CD14-positive monocyte (primary cell): ENCODE measurements at regions not wholly inside any gene's neighbourhood (a gene's known extent, or its start where the extent isn't known, plus 50 kb on each side); places are given as distances from the start of the nearest gene placed in this dataset.

Source experiments
- DNase-seq, 3 donors: peaks; one replicate each; pipeline ENCODE4 v3.0.0-alpha.2; 2011 to 2022
- H2AFZ ChIP-seq: 2 replicates; pipeline ENCODE4 v1.6.0; 2012; ENCODE audit warnings: mild to moderate bottlenecking, low read depth, low read length, inconsistent platforms; ENCODE audit not compliant: insufficient read depth, poor library complexity, severe bottlenecking
- H3K27ac ChIP-seq, 2 donors: 1 replicate in 1 of 2; 2 replicates in 1 of 2; pipeline ENCODE4 v1.5.1; 2012 to 2013; ENCODE audit warnings: low read length in 2 of 2, control low read depth in 1 of 2, inconsistent platforms in 1 of 2, low read depth in 1 of 2, mild to moderate bottlenecking in 1 of 2
- H3K27me3 ChIP-seq, 2 donors: one replicate each; pipeline versions ENCODE4 v1.6.0 to v1.6.1; 2011 to 2013; ENCODE audit warnings: low read length in 2 of 2; ENCODE audit not compliant: control insufficient read depth in 2 of 2, insufficient read depth in 2 of 2
- H3K36me3 ChIP-seq, 2 donors: replicated peaks in 1 of 2; 1 replicate in 1 of 2; 2 replicates in 1 of 2; pipeline versions ENCODE4 v1.5.1 to v1.6.1; 2012 to 2013; ENCODE audit warnings: low read length in 2 of 2, control low read depth in 1 of 2, inconsistent platforms in 1 of 2, mild to moderate bottlenecking in 1 of 2; ENCODE audit not compliant: insufficient read depth in 2 of 2, control insufficient read depth in 1 of 2
- H3K4me1 ChIP-seq, 2 donors: 1 replicate in 1 of 2; 2 replicates in 1 of 2; pipeline versions ENCODE4 v1.5.1 to v1.6.1; 2012 to 2013; ENCODE audit warnings: low read length in 2 of 2, control low read depth in 1 of 2, inconsistent platforms in 1 of 2, mild to moderate bottlenecking in 1 of 2, moderate library complexity in 1 of 2; ENCODE audit not compliant: insufficient read depth in 2 of 2, control insufficient read depth in 1 of 2
- H3K4me2 ChIP-seq: replicated peaks from 2 replicates; pipeline ENCODE3; 2012; ENCODE audit warnings: low read length, moderate library complexity, mild to moderate bottlenecking; ENCODE audit not compliant: poor library complexity, severe bottlenecking; ENCODE audit errors: extremely low read depth
- H3K4me3 ChIP-seq, 3 experiments: fragments of 200-600 bp in 1 of 3; sonication (generic) in 1 of 3; replicated peaks in 1 of 3; 1 replicate in 2 of 3; 2 replicates in 1 of 3; pipeline ENCODE4 v1.5.1; 2011 to 2013; ENCODE audit warnings: low read length in 3 of 3, mild to moderate bottlenecking in 3 of 3, control low read depth in 2 of 3, low read depth in 2 of 3, inconsistent platforms in 1 of 3, moderate library complexity in 1 of 3
- H3K79me2 ChIP-seq: 2 replicates; pipeline ENCODE4 v1.6.0; 2012; ENCODE audit warnings: mild to moderate bottlenecking, control low read depth, inconsistent platforms, low read length, moderate library complexity; ENCODE audit not compliant: insufficient read depth
- H3K9ac ChIP-seq: 2 replicates; pipeline ENCODE4 v1.6.0; 2017; ENCODE audit warnings: low read length, mild to moderate bottlenecking; ENCODE audit not compliant: insufficient read depth, poor library complexity, severe bottlenecking
- H3K9me3 ChIP-seq, 2 donors: replicated peaks in 1 of 2; 1 replicate in 1 of 2; 2 replicates in 1 of 2; pipeline versions ENCODE4 v1.5.1 to v1.6.1; 2012 to 2013; ENCODE audit warnings: low read length in 2 of 2, control low read depth in 1 of 2; ENCODE audit not compliant: control insufficient read depth in 1 of 2, insufficient read depth in 1 of 2
- H4K20me1 ChIP-seq: 2 replicates; pipeline ENCODE4 v1.6.0; 2012; ENCODE audit warnings: mild to moderate bottlenecking, low read length, control low read depth, moderate library complexity; ENCODE audit not compliant: insufficient read depth
- H3K27ac Mint-ChIP-seq, 7 donors: one replicate each; pipeline ENCODE4 v1.8.0; 2020; ENCODE audit warnings: mild to moderate bottlenecking in 7 of 7, mixed read lengths in 7 of 7, moderate library complexity in 6 of 7, inconsistent platforms in 2 of 7
- H3K27me3 Mint-ChIP-seq, 3 donors: one replicate each; pipeline ENCODE4 v1.8.0; 2021 to 2022; ENCODE audit warnings: low read depth in 3 of 3, mild to moderate bottlenecking in 3 of 3, mixed read lengths in 3 of 3, moderate library complexity in 3 of 3, inconsistent platforms in 1 of 3
- H3K36me3 Mint-ChIP-seq, 2 donors: one replicate each; pipeline ENCODE4 v1.8.0; 2020; ENCODE audit warnings: mixed read lengths in 2 of 2, inconsistent platforms in 1 of 2, mild to moderate bottlenecking in 1 of 2
- H3K4me1 Mint-ChIP-seq: one replicate; pipeline ENCODE4 v1.8.0; 2020; ENCODE audit warnings: mild to moderate bottlenecking, mixed read lengths
- H3K4me3 Mint-ChIP-seq, 2 donors: one replicate each; pipeline ENCODE4 v1.8.0; 2020; ENCODE audit warnings: mild to moderate bottlenecking in 2 of 2, mixed read lengths in 2 of 2, moderate library complexity in 1 of 2
- H3K9me3 Mint-ChIP-seq, 7 donors: one replicate each; pipeline ENCODE4 v1.8.0; 2020 to 2022; ENCODE audit warnings: mixed read lengths in 7 of 7, mild to moderate bottlenecking in 6 of 7, moderate library complexity in 6 of 7, inconsistent platforms in 2 of 7
- CTCF ChIP-seq: fragments of 200-600 bp; IDR thresholded peaks from one replicate; pipeline ENCODE4 v1.8.0; 2022; ENCODE audit warnings: antibody characterized with exemption, mild to moderate bottlenecking
- whole genome bisulfite sequencing: methylation state at CpG from one replicate; pipeline ENCODE4 v1.1.5; 2013; ENCODE audit warnings: missing lambda C conversion rate; ENCODE audit not compliant: insufficient coverage; 5-methylcytosine and 5-hydroxymethylcytosine counted together
- intact Hi-C, 2 donors: fragments of 100-400 bp; cut with micrococcal nuclease; formaldehyde crosslinking; loops; one replicate each; pipeline versions ENCODE4 v1.15.0 to v1.15.1; 2023

GRCh38 chr1:193567937-193568336 is 381.5 kb upstream of the B3GALT2 start:
- Histone ChIP-seq H3K4me2 (peak overlapping the region; percentile 17), H3K36me3 (no peaks in the 10 kb centered on the region), H4K20me1 (no peaks in the 10 kb centered on the region), H3K9ac (no peak overlapping the region), H3K4me3 (peak overlapping the region in 1 of 3 experiments; percentile 3), H3K4me1 (peaks cover 24 to 30% of the 10 kb centered on the region in 2 donors), H3K27ac (peak overlapping the region in 1 of 2 donors; percentile 62), H2AFZ (no peak overlapping the region), H3K9me3 (no peaks in the 10 kb centered on the region), H3K27me3 (no peaks in the 10 kb centered on the region), H3K79me2 (no peaks in the 10 kb centered on the region)
- H3K4me3 Mint-ChIP-seq, result peak overlapping the region in 1 of 2 donors; percentile 18
- intact Hi-C loops, result no loop called here
- WGBS, result 100% methylated on average over 1 of the region's 3 CpGs
- TF ChIP-seq CTCF, result no peak
- peaks cover 30% of the 10 kb centered on the region for H3K4me1 Mint-ChIP-seq
- H3K27me3 Mint-ChIP-seq, result peaks cover 0 to 1% (median 0%) of the 10 kb centered on the region in 3 donors
- peaks cover 0 to 9% (median 4%) of the 10 kb centered on the region in 7 donors for H3K9me3 Mint-ChIP-seq
- H3K36me3 Mint-ChIP-seq, result no peaks in the 10 kb centered on the region
- peak overlapping the region; percentile 77 to 86 (median 85) for H3K27ac Mint-ChIP-seq
- DNase-seq, result no peak

- no peaks in the 10 kb centered on the region for H3K36me3 Mint-ChIP-seq
- H3K9ac ChIP-seq, result no peak overlapping the region
- H2AFZ ChIP-seq, result no peak overlapping the region
- H3K79me2 ChIP-seq, result no peaks in the 10 kb centered on the region
- DNase-seq, result no peak
- H3K9me3 Mint-ChIP-seq, result peaks cover 0 to 3% (median 0%) of the 10 kb centered on the region in 7 donors
- intact Hi-C loops, result no loop called here
- no peak overlapping the region for H3K4me3 Mint-ChIP-seq
- TF ChIP-seq CTCF, result no peak
- no peak overlapping the region for H3K27ac Mint-ChIP-seq
- H3K27me3 ChIP-seq, result no peaks in the 10 kb centered on the region
- peaks cover 30% of the 10 kb centered on the region for H3K4me1 Mint-ChIP-seq
- H3K27me3 Mint-ChIP-seq, result peaks cover 0 to 1% (median 0%) of the 10 kb centered on the region in 3 donors
- no CpG with 5 or more reads among the region's 4 CpGs for WGBS
- H4K20me1 ChIP-seq, result no peaks in the 10 kb centered on the region
- H3K36me3 ChIP-seq, result no peaks in the 10 kb centered on the region
- no peak overlapping the region for H3K4me2 ChIP-seq
- H3K4me3 ChIP-seq, result no peak overlapping the region
- H3K9me3 ChIP-seq, result no peaks in the 10 kb centered on the region
- peaks cover 24 to 30% of the 10 kb centered on the region in 2 donors for H3K4me1 ChIP-seq
- H3K27ac ChIP-seq, result no peak overlapping the region
Measured at GRCh38 chr1:193566735-193567134, 380.3 kb upstream of the B3GALT2 start.
